Neuronal stem cell (in vitro differentiated cells): ENCODE measurements at regions not wholly inside any gene's neighbourhood (a gene's known extent, or its start where the extent isn't known, plus 50 kb on each side); places are given as distances from the start of the nearest gene placed in this dataset.

Source experiments
- DNase-seq: peaks from one replicate; pipeline ENCODE4 v3.0.0-alpha.2; 2013; ENCODE audit warnings: low spot score
- H2AFZ ChIP-seq: one replicate; pipeline ENCODE4 v1.6.1; 2013; ENCODE audit warnings: mild to moderate bottlenecking, low read length, inconsistent platforms
- H2AK5ac ChIP-seq: 2 replicates; pipeline ENCODE4 v1.6.1; 2013; ENCODE audit warnings: low read depth, mild to moderate bottlenecking, inconsistent platforms, low read length, moderate library complexity, mixed read lengths
- H2BK120ac ChIP-seq: 2 replicates; pipeline ENCODE4 v1.6.1; 2013; ENCODE audit warnings: low read depth, mild to moderate bottlenecking, inconsistent platforms, low read length, moderate library complexity, mixed read lengths
- H2BK12ac ChIP-seq: one replicate; pipeline ENCODE4 v1.6.1; 2013; ENCODE audit warnings: low read length, inconsistent platforms
- H2BK15ac ChIP-seq: 2 replicates; pipeline ENCODE4 v1.6.1; 2013; ENCODE audit warnings: mild to moderate bottlenecking, low read length, inconsistent platforms, mixed read lengths
- H2BK5ac ChIP-seq: one replicate; pipeline ENCODE4 v1.6.1; 2013; ENCODE audit warnings: inconsistent platforms, mild to moderate bottlenecking, low read length, moderate library complexity
- H3K14ac ChIP-seq: one replicate; pipeline ENCODE4 v1.6.1; 2013; ENCODE audit warnings: low read length, inconsistent platforms
- H3K18ac ChIP-seq: 2 replicates; pipeline ENCODE4 v1.6.1; 2013; ENCODE audit warnings: low read length, inconsistent platforms
- H3K23ac ChIP-seq: 2 replicates; pipeline ENCODE4 v1.6.1; 2013; ENCODE audit warnings: low read depth, mild to moderate bottlenecking, mixed read lengths, low read length, inconsistent platforms; ENCODE audit not compliant: poor library complexity
- H3K27ac ChIP-seq: replicated peaks from 3 replicates; pipeline ENCODE4 v1.5.1; 2013; ENCODE audit warnings: low read length, inconsistent platforms
- H3K27me3 ChIP-seq, 3 experiments: 2 replicates each; pipeline ENCODE4 v1.6.1; 2013; ENCODE audit warnings: low read length in 3 of 3, mild to moderate bottlenecking in 2 of 3, inconsistent platforms in 1 of 3, low read depth in 1 of 3, mixed read lengths in 1 of 3, moderate library complexity in 1 of 3; ENCODE audit not compliant: control insufficient read depth in 3 of 3, insufficient read depth in 3 of 3
- H3K36me3 ChIP-seq, 2 donors: replicated peaks in 1 of 2; 2 replicates each; pipeline ENCODE4 v1.6.1; 2013; ENCODE audit warnings: low read length in 2 of 2; ENCODE audit not compliant: control insufficient read depth in 2 of 2, insufficient read depth in 2 of 2
- H3K4ac ChIP-seq: 2 replicates; pipeline ENCODE4 v1.6.1; 2013; ENCODE audit warnings: inconsistent platforms, mild to moderate bottlenecking, low read length, moderate library complexity
- H3K4me1 ChIP-seq, 2 donors: 1 replicate in 1 of 2; 2 replicates in 1 of 2; pipeline ENCODE4 v1.6.1; 2013; ENCODE audit warnings: low read length in 2 of 2, low read depth in 1 of 2; ENCODE audit not compliant: control insufficient read depth in 2 of 2, insufficient read depth in 1 of 2
- H3K4me2 ChIP-seq: one replicate; pipeline ENCODE4 v1.6.1; 2013; ENCODE audit warnings: mild to moderate bottlenecking, low read length, inconsistent platforms; ENCODE audit not compliant: insufficient read depth, poor library complexity, severe bottlenecking
- H3K4me3 ChIP-seq, 2 donors: 2 replicates each; pipeline ENCODE4 v1.5.1; 2013; ENCODE audit warnings: low read length in 2 of 2, mild to moderate bottlenecking in 2 of 2, inconsistent platforms in 1 of 2, moderate library complexity in 1 of 2
- H3K79me1 ChIP-seq: one replicate; pipeline ENCODE4 v1.6.1; 2013; ENCODE audit warnings: low read depth, mild to moderate bottlenecking, inconsistent platforms, low read length, moderate library complexity
- H3K9ac ChIP-seq: one replicate; pipeline ENCODE4 v1.6.1; 2013; ENCODE audit warnings: mild to moderate bottlenecking, low read depth, low read length, inconsistent platforms; ENCODE audit not compliant: poor library complexity
- H3K9me3 ChIP-seq, 2 donors: replicated peaks in 1 of 2; 2 replicates each; pipeline versions ENCODE3 to v1.6.1; 2013; ENCODE audit warnings: low read length in 2 of 2, mild to moderate bottlenecking in 2 of 2, inconsistent platforms in 1 of 2, low read depth in 1 of 2, mixed read lengths in 1 of 2, moderate library complexity in 1 of 2; ENCODE audit not compliant: control insufficient read depth in 2 of 2, insufficient read depth in 1 of 2
- H4K8ac ChIP-seq: one replicate; pipeline ENCODE4 v1.6.1; 2013; ENCODE audit warnings: low read depth, mild to moderate bottlenecking, inconsistent platforms, low read length, moderate library complexity
- H4K91ac ChIP-seq: one replicate; pipeline ENCODE4 v1.6.1; 2013; ENCODE audit warnings: low read length, low read depth, mild to moderate bottlenecking, inconsistent platforms; ENCODE audit not compliant: poor library complexity
- WGBS, 2 donors: extraction: QIAGEN DNeasy Blood & Tissue Kit; methylation state at CpG; one replicate each; pipeline ENCODE4 v1.1.7; 2013; ENCODE audit warnings: missing lambda C conversion rate in 2 of 2, mixed read lengths in 1 of 2; ENCODE audit not compliant: insufficient read length in 2 of 2, insufficient replicate concordance in 1 of 2; ENCODE audit errors: extremely low coverage in 2 of 2; 5-methylcytosine and 5-hydroxymethylcytosine counted together

DNA sequence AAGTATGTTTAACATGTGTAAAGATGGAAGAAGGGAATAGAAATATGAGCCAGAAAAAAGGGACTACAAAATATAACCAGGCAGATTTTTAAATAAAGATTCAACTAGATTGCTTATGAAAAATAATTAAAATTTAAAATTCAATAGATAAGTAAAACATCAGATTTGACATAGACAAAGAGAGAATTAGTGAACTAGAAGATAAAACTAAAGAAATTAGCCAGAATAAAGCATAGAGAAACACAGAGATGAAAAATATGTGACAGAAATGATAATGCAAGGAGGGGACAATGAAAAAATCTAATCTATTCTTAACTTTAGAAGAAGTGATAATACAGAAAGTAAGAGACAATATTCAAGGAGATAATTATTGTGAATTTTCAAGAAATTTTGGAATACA is 222.6 kb upstream of the PMFBP1 start:
- Histone ChIP-seq H2AK5ac (no peak overlapping the region), H3K18ac (no peak overlapping the region), H3K36me3 (peaks cover 0 to 5% of the 10 kb centered on the region in 2 donors), H3K23ac (no peak overlapping the region), H2BK5ac (no peak overlapping the region), H3K9ac (no peak overlapping the region), H3K14ac (no peak overlapping the region), H3K79me1 (no peaks in the 10 kb centered on the region), H3K4me3 (no peak overlapping the region), H3K4ac (no peak overlapping the region), H3K9me3 (peaks cover 0 to 26% of the 10 kb centered on the region in 2 donors), H4K8ac (no peak overlapping the region), H2BK15ac (no peak overlapping the region), H2BK12ac (no peak overlapping the region), H2AFZ (no peak overlapping the region), H3K4me2 (no peak overlapping the region), H2BK120ac (no peak overlapping the region), H3K4me1 (no peaks in the 10 kb centered on the region), H4K91ac (no peak overlapping the region), H3K27ac (no peak overlapping the region), H3K27me3 (no peaks in the 10 kb centered on the region)
- DNase-seq = no peak

DNA sequence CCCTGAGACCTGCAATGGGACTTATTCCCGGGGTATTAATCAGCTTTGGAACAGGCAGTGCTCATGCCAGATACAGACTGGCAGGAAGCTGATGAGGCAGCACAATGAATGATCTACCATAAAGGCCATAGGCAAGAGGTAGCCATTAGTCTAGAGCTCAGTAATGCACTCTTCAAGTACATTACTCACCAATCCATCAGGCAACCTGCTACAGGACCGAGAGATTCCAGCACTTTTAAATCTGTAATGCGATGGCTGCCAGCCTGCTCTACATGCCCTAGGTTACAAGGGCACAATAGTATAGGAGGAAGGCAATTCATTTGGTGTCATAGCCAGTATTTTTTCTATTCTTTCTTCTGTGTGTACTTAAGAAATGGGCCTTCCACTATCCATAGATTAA is 217.8 kb upstream of the PMFBP1 start:
- Histone ChIP-seq H2BK12ac (no peak overlapping the region), H3K18ac (no peak overlapping the region), H2BK120ac (no peak overlapping the region), H3K79me1 (no peaks in the 10 kb centered on the region), H3K4ac (no peak overlapping the region), H3K27ac (no peak overlapping the region), H3K14ac (no peak overlapping the region), H3K4me1 (no peaks in the 10 kb centered on the region), H3K36me3 (peaks cover 2 to 13% of the 10 kb centered on the region in 2 donors), H3K4me2 (no peak overlapping the region), H4K91ac (no peak overlapping the region), H2BK5ac (no peak overlapping the region), H3K27me3 (no peaks in the 10 kb centered on the region), H3K9ac (no peak overlapping the region), H3K4me3 (no peak overlapping the region), H2AFZ (no peak overlapping the region), H2AK5ac (no peak overlapping the region), H3K23ac (no peak overlapping the region), H4K8ac (no peak overlapping the region), H3K9me3 (peaks cover 0 to 43% of the 10 kb centered on the region in 2 donors), H2BK15ac (no peak overlapping the region)
- DNase-seq = no peak
- WGBS, 2 donors = no CpG with 5 or more reads among the region's 3 CpGs

DNA sequence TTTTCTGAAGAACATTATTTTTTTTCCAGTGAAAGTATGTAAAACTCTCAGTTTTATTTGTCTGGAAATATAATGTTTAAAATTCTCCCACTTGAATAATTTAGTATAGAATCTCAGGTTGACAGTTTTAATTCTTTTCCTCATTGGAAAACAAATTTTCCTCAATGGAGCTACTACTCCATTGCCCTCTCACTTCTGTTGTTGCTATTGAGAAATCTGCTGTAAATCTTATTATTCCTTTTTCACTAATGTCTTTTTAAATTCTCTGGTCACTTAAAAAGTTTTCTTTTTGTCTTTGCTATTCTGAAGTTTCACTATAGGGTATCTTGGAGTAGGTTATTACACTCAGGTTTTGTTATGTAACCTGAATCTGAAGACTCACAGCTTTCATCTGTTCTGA is 216.1 kb upstream of the PMFBP1 start:
- H3K4ac ChIP-seq = no peak overlapping the region
- H2BK15ac ChIP-seq = no peak overlapping the region
- H4K8ac ChIP-seq = no peak overlapping the region
- H2BK120ac ChIP-seq = no peak overlapping the region
- H2BK12ac ChIP-seq = no peak overlapping the region
- no peak overlapping the region for H3K14ac ChIP-seq
- no peak overlapping the region for H4K91ac ChIP-seq
- no peak overlapping the region for H2BK5ac ChIP-seq
- H3K27ac ChIP-seq = no peak overlapping the region
- no peaks in the 10 kb centered on the region for H3K27me3 ChIP-seq
- H2AK5ac ChIP-seq = no peak overlapping the region
- H3K9ac ChIP-seq = no peak overlapping the region
- H2AFZ ChIP-seq = no peak overlapping the region
- H3K23ac ChIP-seq = no peak overlapping the region
- H3K4me2 ChIP-seq = no peak overlapping the region
- H3K79me1 ChIP-seq = no peaks in the 10 kb centered on the region
- no peak overlapping the region for H3K18ac ChIP-seq
- peaks cover 0 to 30% of the 10 kb centered on the region in 2 donors for H3K9me3 ChIP-seq
- DNase-seq = no peak
- peaks cover 2 to 13% of the 10 kb centered on the region in 2 donors for H3K36me3 ChIP-seq
- no peaks in the 10 kb centered on the region for H3K4me1 ChIP-seq
- H3K4me3 ChIP-seq = no peak overlapping the region

DNA sequence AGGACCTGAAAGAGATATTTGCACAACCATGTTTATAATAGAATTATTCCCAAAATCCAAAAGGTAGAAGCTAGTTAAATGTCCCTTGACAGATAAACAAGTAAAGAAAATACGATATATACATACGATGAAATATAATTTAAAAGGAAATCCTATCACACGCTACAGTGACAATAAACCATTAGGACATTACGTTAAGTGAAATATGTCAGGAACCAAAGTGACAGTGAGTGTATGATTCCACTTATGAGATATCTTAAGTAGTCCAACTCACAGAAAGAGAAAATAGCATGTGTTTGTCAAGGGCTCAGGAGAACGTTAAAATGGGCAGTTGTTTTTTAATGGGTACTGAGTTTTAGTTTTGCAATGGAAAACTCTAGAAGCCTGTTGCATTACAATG is 212.7 kb upstream of the PMFBP1 start:
- no peak overlapping the region for H2AK5ac ChIP-seq
- H3K9ac ChIP-seq = no peak overlapping the region
- no peak overlapping the region for H2AFZ ChIP-seq
- H3K4me3 ChIP-seq = no peak overlapping the region
- no peak overlapping the region for H2BK120ac ChIP-seq
- no peak overlapping the region for H3K4ac ChIP-seq
- H3K4me2 ChIP-seq = no peak overlapping the region
- no peak for DNase-seq
- H3K14ac ChIP-seq = no peak overlapping the region
- H3K27me3 ChIP-seq = no peaks in the 10 kb centered on the region
- no peak overlapping the region for H3K18ac ChIP-seq
- H2BK12ac ChIP-seq = no peak overlapping the region
- no peak overlapping the region for H4K91ac ChIP-seq
- H3K36me3 ChIP-seq = peaks cover 2 to 9% of the 10 kb centered on the region in 2 donors
- no peak overlapping the region for H3K27ac ChIP-seq
- no peak overlapping the region for H4K8ac ChIP-seq
- H3K79me1 ChIP-seq = no peaks in the 10 kb centered on the region
- H2BK15ac ChIP-seq = no peak overlapping the region
- peaks cover 0 to 39% of the 10 kb centered on the region in 2 donors for H3K9me3 ChIP-seq
- H2BK5ac ChIP-seq = no peak overlapping the region
- no peaks in the 10 kb centered on the region for H3K4me1 ChIP-seq
- WGBS, 2 donors = no CpG with 5 or more reads among the region's 5 CpGs
- H3K23ac ChIP-seq = no peak overlapping the region
